ENCODE measurements at regions not wholly inside any gene's neighbourhood (a gene's known extent, or its start where the extent isn't known, plus 50 kb on each side); places are given as distances from the start of the nearest gene placed in this dataset.

GRCh38 chr11:69918231-69918937 lies 99.2 kb upstream of the FGF3 start:
- no peak for DNase-seq (ENCODE audit: low read depth)

DNA sequence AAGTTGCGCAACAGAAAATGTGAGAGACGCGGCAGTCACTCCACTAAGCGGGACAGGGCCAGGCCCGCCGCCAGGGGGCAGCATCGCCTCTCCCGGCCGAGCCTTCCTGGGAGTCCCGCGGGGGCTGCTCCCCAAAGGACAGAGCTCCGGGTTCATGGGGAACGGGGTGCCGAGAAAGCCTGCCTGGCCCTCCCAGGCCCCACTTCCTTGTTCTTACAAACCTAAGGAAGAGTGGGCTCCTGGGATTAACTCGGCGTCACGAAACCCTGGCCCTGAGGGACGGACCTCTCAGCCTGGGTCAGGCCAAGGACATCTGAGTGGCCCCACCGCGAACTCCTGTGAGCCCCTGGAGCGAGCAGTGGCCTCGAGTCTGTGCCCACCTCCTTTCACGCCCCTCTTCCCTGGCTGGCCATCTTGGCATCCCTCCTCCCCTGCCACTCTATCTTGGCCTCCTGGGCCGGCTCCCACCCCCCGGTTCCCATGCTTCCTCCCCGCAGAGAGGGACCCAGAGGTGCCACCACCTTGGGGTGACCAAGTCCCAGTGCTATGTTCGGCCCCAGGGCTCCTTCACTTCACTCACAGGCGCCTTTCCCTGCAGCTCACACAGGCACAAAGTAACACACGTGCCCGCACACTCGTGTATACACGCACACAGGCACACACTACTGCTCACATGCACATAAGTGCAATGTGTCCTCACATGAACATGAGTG lies 99.9 kb upstream of the FGF3 start:
- DNase-seq (ENCODE audit: low read depth): peak; percentile 42

DNA sequence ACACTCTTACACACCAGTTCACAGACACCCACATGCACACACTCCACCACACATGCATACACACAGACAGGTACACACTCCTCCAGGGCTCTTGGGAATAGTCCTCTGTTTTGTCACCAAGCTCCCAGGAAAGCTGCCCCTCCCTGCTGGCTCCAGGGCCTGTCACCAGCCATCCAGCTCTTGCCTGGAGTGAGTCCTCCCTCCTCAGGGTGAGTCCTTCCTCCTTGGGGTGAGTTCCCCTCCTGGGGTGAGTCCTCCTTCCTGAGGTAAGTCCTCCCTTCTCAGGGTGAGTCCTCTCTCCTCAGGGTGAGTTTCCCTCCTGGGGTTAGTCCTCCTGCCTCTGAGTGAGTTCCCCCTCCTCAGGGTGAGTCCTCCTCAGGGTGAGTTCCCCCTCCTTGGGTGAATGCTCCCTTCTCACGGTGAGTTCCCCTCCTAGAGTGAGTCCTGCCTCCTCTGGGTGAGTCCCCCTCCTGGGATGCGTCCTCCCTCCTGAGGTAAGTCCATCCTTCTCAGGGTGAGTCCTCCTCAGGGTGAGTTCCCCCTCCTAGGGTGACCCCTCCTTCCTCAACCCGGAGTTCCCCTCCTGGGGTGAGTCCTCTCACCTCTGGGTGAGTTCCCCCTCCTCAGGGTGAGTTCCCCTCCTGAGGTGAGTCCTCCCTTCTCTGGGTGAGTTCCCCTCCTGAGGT lies 100.6 kb upstream of the FGF3 start:
- DNase-seq (ENCODE audit: low read depth): no peak

GRCh38 chr11:69920345-69921127 lies 101.3 kb upstream of the FGF3 start:
- DNase-seq (ENCODE audit: low read depth): no peak

- DNase-seq (ENCODE audit: low read depth): no peak
Measured at GRCh38 chr11:69921128-69922014, 102.2 kb upstream of the FGF3 start.

DNA sequence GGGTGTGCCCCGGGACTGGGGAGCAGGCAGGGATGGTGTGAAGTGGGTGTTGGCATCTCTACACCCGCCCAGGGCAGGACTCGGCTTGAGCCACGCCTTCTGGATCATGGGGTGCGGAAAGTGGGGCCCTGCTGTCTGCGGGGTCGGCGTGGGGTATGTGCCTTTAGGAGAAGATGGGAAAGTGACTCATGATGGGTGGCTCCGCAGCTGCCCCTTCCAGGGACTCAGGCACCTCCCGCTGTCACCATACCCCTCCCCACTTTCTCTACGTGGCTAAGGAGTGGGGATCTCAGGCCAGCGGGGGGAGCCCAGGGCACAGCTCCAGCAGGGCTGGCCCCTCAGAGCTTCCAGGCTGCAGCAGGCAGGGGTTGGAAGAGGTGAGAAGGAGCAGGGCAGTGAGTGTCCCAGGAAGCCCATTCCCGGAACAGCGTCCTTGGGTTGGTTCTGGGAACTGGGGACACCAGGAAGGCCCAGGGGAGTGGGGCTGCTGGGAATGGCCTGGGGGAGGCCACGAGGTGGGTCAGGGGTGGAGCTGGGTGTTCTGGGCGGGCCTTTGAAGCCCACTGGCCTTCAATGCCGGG lies 102.9 kb upstream of the FGF3 start:
- no peak for DNase-seq (ENCODE audit: low read depth)

GRCh38 chr11:69922596-69923111 lies 103.4 kb upstream of the FGF3 start:
- no peak for DNase-seq (ENCODE audit: low read depth)

GRCh38 chr11:69923196-69923595 lies 104.0 kb upstream of the FGF3 start:
- DNase-seq (ENCODE audit: low read depth): no peak

DNA sequence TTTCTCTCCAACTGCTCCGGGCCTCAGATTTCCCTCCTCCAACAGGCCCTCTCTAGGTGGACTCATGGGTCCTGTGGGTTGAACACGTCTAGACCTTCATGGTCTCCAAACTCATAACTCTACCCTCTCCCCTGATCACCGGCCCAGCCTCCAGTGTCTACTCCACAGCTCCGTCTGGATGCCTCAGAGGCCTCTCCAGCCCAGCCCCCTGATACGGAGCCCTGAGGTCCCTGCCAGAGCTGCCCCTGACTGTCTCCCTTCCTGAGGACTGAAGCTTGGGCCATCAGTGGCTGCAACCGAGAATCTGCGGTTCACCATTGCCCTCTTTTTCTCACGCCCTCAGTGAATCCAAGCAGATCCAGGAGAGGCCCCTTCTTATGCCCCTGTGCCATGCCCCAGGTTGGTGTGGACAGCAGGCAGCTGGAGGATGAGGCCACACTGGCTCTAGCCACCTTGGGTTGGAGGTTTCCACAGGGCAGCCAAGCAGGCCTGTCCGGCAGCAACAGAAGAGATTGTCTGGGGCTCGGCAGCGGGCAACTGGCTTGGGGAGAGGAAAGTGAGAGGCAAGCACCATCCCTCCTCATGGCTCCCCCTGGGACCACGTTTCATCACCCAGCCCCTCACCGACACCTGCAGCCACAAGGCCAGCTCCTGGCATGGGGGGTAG lies 104.6 kb upstream of the FGF3 start:
- no peak for DNase-seq (ENCODE audit: low read depth)

DNA sequence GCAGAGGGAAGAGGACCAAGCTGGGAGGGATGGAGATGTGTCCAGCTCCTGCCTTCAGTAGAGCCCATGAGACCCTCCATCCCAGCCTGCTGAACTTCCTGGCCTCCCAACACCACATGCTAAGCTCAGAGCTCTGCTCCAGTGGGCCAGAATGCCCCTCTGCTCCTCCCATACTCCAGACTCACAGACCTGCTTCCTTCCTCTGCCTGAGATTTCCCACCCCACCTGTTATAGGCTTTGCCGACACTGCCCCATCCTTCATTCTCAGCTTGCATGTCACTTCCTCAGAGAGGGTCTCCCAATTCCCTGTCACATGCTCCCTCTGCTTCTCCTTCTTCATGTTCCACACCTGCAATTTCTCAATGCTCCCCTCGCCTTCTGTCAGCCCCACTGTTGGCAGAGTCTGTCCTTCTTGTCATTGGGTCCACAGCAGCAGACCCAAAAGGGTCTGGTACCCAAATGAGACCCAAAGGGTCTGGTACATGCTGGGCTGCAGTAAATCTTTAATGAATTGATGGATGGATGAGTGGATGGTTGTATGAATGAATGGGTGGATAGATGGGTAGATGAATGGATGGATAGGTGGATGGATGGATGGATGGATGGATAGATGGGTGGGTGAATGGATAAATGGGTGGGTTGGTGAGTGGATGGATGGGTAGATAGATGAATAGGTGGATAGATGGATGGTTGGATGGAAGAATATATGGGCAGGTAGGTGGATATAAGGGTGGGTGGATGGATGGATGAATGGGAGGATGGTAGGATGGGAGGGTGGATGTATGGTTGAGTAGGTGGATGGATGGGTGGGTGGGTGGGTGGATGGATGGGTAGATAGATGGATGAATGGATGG lies 105.3 kb upstream of the FGF3 start:
- no peak for DNase-seq (ENCODE audit: low read depth)

DNA sequence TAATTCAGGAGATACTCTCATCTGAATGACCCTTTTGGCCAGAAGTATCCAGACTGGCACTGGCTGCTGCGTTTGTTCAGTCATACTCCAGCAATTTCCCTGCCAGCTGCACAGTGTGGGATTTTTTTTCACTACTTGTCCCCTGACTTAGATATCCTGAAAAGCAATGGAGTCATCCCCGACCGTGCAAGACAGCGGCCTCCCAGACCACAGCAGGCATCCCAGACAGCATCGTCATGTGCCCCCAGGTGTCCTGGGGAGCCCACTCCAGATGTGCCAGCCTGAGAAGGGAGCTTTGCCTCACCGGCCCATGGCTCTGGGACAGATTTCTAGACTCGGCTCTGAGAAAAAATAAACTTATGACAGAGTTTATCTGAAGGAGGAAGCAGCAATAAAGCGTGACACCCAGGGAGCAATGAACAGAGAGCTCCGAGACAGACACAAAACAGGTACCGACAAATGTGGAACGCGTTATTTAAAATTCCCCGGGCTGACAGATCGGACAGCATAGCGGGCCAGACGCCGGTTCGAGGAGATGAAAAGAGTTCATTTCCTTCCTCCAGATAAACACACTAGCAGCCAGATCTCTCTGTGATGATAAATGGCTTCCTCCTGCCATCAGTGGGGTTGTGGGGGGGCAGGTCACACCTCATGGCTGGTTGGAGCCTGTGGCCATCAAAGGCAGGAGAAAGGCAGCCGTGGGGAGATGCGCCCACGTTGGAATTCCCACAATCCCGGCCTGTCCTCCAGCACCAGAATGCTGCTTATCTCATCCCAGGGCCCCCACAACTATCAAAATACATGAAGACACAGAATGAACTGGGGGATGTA lies 106.4 kb upstream of the FGF3 start:
- DNase-seq (ENCODE audit: low read depth): no peak

DNA sequence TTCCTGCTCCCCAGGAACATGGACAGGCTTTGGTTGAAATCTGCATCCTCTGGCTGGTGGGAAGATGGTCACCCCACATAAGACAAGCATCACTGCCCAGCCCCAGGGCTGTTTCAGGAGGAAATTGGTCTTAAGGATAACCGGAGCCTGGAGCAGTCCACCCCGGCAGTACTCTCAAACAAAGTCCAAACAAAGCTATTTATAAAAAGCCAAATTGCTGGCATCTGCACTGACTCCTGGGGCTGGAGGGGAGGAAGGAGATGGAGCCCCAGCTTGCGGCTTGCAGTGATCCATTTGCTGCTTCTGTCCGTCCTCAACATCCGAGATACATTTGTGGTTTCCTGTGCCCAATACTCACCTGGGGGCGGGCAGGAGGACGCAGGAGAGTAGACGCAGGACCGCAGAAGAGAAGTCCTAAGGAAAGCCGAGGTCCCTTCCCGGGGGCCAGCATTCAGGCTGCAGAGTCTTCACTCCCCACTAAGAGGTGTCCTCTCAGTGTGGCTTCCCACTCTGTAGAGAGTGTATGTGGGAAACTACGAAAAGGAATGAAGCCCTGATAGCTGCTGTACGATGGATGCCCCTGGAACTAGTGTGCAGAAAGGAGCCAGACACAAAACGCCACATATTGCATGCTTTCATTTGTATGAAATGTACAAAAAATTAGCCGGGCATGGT lies 107.3 kb upstream of the FGF3 start:
- no peak for DNase-seq (ENCODE audit: low read depth)

DNA sequence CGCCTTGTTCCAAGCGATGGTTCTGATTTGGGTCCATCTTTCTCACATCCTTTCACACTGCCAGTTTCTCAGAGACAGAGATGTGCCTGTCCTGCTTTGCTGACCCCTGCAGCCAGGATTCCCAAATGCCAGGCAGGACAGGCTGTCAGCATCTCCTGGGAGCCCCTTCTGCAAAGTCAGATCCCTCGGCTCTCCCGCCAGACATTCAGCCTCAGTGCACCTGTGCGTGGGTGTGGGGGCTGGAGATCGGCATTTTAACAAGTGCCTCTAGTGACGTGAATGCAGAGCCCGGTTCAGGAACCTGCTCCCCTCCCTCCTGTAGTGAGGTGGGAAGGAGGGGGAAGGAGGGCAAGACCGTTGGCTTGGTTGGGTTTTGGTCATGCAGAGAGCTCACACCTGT lies 108.9 kb upstream of the FGF3 start:
- DNase-seq (ENCODE audit: low read depth): no peak

DNA sequence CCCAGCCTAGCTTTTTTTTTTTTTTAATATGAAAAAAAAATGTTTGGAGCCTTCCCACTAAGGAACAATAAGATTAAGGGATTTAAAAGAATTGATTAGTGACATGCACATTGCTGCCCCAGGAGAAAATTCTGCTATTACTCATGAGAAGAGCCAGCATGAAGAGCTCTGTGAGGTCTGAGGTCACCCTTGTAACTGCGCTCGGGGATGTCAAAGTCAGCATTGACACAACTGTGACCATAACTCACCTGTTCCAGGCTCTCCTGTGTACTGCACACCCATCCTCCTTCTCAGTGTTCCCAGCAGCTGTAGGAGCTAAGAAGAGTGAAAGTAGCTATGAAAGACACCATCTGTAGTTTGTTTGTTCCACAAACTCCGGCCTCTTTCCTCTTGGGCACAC lies 109.8 kb upstream of the FGF3 start:
- DNase-seq (ENCODE audit: low read depth): no peak

- DNase-seq (ENCODE audit: low read depth): no peak
Measured at GRCh38 chr11:69930081-69931059, 111.2 kb upstream of the FGF3 start.

DNA sequence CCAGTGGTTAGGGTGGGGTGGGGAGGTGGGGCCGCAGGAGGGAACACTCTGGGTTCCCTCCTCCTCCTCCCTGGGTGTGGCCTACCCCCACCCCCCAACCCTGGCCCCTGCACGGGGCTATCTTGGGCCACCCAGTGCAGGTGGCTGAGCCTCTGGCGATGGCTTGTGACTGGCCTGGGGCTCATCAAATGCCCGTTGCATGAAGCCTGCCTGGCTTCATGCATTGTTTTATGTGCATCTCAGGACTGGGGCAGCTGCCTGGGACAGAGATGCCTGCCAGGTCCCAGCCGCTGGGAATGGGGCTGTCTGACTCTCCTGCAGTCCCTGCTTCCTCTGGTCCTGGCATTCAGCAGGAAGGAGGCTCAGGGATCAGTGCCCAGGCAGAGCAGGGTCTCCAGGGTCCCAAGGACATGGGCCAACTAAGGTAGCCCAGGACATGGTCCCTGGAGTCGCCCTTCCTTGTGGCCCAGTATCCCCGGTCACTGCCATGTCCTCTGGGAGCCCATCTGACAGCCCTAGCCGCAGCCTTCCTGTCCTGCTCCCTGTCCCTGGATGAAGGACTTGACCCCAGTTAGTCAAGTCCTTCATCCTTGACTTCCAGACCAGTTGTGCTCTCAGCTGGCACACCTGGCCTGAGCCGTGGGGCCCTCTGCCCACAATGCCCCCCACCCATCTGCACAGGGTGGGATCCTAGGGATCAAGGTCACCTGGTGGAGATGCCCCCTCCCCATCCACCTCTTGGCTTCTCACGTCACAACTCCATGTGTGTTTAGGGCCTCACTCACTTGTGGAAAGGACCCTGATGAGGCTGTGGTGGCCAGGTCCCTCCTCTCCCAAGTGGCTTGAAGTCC lies 112.1 kb upstream of the FGF3 start:
- no peak for DNase-seq (ENCODE audit: low read depth)
